HG03196 (cell line): ENCODE measurements at regions not wholly inside any gene's neighbourhood (a gene's known extent, or its start where the extent isn't known, plus 50 kb on each side); places are given as distances from the start of the nearest gene placed in this dataset.

ENCODE experiments used
- ATAC-seq: cut with Tn5 transposase; IDR thresholded peaks from one replicate; pipeline ENCODE4 v1.9.1; 2021; ENCODE audit not compliant: unreplicated experiment

GRCh38 chr13:21814604-21815003 is 143.7 kb downstream of the FGF9 start:
- ATAC-seq = no peak

- ATAC-seq = no peak
These were observed 147.0 kb downstream of the FGF9 start for GRCh38 chr13:21817878-21818277.

- ATAC-seq = no peak
These were observed 151.2 kb downstream of the FGF9 start for GRCh38 chr13:21822029-21822428.

GRCh38 chr13:21823416-21823815 is 152.5 kb downstream of the FGF9 start:
- no peak for ATAC-seq

GRCh38 chr13:21823949-21824348 is 153.1 kb downstream of the FGF9 start:
- no peak for ATAC-seq

GRCh38 chr13:21825186-21825585 is 154.3 kb downstream of the FGF9 start:
- no peak for ATAC-seq

- no peak for ATAC-seq
These were observed 154.9 kb downstream of the FGF9 start for GRCh38 chr13:21825801-21826200.

GRCh38 chr13:21826214-21827015 is 155.5 kb downstream of the FGF9 start:
- no peak for ATAC-seq

GRCh38 chr13:21831654-21832324 is 160.9 kb downstream of the FGF9 start:
- ATAC-seq = no peak

GRCh38 chr13:21833921-21834320 is 163.0 kb downstream of the FGF9 start:
- no peak for ATAC-seq

- ATAC-seq = no peak
These were observed 163.6 kb downstream of the FGF9 start for GRCh38 chr13:21834521-21834920.

GRCh38 chr13:21837288-21837687 is 166.4 kb downstream of the FGF9 start:
- ATAC-seq = no peak

GRCh38 chr13:21837841-21838551 is 167.1 kb downstream of the FGF9 start:
- ATAC-seq = no peak

GRCh38 chr13:21846605-21847004 is 175.7 kb downstream of the FGF9 start:
- no peak for ATAC-seq

GRCh38 chr13:21849323-21849722 is 178.4 kb downstream of the FGF9 start:
- ATAC-seq = no peak

- no peak for ATAC-seq
These were observed 179.4 kb downstream of the FGF9 start for GRCh38 chr13:21850013-21851006.

- no peak for ATAC-seq
These were observed 181.2 kb downstream of the FGF9 start for GRCh38 chr13:21852043-21852442.

GRCh38 chr13:21853779-21854178 is 182.9 kb downstream of the FGF9 start:
- no peak for ATAC-seq

GRCh38 chr13:21868823-21869222 is 197.9 kb downstream of the FGF9 start:
- ATAC-seq = no peak

- ATAC-seq = no peak
These were observed 200.5 kb downstream of the FGF9 start for GRCh38 chr13:21871382-21871781.

GRCh38 chr13:21871919-21872318 is 201.0 kb downstream of the FGF9 start:
- no peak for ATAC-seq
